ENCODE measurements at regions not wholly inside any gene's neighbourhood (a gene's known extent, or its start where the extent isn't known, plus 50 kb on each side); places are given as distances from the start of the nearest gene placed in this dataset.

- TF ChIP-seq POLR2A (IDR thresholded peaks at IDR 0.05; ENCODE audit: low read length) (no peak), GATA1 (IDR thresholded peaks at IDR 0.05; ENCODE audit: low read depth, low read length) (no peak)
Measured at GRCh38 chr1:217039926-217040325, 316.7 kb upstream of the ESRRG start.
